NCI-H2196 treated with DMSO at 0.1 percent for 48 hours (cell line): ENCODE measurements at regions not wholly inside any gene's neighbourhood (a gene's known extent, or its start where the extent isn't known, plus 50 kb on each side); places are given as distances from the start of the nearest gene placed in this dataset.

Source experiments
- DNase-seq: peaks from one replicate; lab custom pipeline; 2025; ENCODE audit not compliant: unreplicated experiment; lab: John Stamatoyannopoulos, UW

DNA sequence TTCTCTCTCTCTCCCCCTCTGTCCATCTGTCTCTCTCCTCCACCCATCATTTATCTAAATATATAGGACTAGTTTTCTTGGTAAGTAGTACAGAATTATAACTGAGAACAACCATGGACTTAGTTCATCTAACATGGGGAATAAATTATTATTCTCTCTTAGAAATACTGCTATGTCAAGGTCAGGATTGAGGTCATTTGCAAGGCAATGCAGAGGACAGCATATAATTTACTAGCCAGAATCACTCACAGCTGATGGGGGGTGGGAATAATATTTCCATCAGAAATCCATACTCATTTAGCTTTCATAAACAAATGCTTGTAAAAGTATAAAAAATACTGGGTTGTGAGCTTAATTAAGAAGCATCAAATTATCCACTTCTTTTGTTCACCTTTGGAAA is 553.9 kb upstream of the POU3F2 start:
- DNase-seq: no peak

DNA sequence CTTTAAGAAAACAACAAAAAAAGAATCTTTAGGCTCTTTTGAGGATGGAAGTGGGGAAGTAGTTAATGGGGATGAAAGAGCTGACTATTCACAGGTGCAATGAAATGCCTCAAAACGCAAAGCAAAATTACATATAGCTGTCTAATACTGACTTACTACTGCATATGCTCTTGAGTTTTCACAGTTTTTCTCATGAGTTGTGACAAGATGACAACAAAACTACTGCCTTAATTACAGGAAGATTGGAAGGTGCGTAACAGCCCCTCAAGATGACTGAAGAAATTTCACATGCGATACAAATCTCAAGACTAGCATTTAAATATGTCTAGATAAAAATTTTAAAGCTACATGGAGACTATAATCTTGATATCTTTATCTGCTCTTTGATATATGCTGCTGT is 547.8 kb upstream of the POU3F2 start:
- no peak for DNase-seq

DNA sequence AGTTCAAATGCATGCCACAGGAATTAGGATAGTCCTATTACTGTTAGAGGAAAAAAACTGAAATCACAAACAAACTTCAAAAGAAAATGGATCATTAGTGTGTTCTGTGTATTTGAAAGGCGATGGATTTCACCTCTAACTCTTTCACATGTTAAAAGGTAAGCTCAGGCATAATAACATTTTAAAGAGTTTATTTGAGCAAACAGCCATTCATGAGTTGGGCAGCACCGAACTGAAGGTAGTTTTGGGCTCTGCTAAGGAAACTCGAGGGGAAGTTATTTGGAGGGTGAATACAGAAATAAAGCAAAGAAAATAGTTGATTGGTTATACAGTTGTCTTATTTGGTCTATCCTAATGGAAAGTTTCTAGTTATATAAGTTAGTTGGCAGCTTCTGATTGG is 546.5 kb upstream of the POU3F2 start:
- no peak for DNase-seq

DNA sequence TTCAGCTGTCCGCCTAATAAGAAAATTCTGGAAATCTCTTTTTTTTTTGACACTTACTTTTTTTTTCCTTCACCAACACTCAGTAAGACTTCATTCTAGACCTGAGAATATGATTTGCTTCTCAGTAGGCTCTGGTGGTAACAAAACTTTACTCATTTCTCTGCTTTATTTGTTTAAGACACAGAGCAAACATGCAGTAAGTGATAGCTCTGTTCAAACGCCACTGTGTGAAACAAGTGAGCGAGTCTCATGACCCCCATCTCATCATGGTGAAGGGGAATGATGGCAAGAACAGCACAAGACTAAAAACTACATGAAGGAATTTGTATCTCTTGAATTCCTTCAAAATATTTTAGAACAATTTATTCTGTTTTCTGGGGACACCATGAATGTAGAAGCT is 541.6 kb upstream of the POU3F2 start:
- no peak for DNase-seq

DNA sequence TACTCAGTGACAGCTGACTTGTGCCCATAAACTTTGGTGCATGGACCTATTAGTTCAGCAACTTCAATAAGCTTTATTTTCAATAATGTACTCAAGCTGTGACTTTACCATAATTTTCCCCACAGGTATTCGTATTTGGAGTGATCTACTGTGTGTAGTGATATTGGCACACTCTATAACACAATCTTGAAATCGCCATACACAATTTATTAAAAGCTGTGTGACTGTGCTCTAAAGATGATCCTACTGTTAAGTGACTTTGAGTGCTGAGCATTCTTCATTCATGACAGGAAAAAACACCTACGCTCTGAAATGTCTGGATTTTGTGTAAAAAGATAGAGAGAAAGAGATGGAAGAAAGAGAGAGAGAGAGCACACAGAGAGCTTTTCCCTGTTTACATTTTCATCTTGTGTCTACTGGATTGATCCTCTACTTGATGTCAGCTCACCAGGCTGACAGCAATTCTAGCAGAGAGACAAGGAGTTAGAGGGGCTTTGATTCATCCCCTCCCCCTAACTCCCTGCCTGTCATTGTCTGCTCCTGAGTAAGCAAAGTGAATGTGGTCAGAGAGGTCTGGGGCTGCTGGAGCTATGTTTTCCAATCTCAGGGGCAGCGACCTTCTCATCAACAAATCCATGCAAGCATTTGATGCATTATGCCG is 538.7 kb upstream of the POU3F2 start:
- DNase-seq: no peak

DNA sequence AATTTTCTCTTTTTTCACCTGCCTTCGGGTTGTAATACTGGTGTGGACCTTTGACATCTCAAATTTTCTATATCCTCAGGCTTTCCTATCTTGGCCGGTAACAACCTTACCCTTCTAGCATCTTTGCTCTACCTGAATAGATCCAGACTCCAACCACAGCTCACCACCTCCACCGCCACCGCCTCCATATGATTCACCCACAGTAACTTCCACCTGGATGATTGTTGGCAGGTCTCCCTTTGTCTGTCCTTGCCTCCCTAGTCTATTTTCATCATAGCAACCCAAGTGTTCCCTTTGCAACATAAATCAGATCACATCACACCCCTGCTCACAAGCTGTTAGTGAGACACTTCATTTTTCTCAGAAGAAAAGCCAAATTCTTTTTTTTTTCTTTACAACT is 525.8 kb upstream of the POU3F2 start:
- DNase-seq: no peak

DNA sequence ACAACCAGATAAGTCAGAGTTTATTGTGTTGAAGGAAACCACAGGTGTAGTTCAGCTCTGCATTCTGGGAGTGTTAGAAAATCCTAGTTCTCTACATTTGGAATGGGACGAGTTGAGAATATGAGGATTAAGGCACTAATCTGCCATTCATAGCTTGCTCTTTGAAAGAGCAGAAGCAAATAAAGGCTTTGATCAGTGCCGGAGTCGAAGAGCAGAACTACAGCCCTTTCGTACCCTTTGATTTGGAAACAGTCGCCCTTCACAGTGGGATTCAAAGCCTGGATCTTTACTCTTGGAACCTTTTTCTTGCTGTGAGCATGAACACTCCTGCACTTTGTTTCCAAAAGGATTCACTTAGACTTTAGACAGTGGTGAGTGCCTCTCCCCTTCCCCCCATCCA is 523.9 kb upstream of the POU3F2 start:
- no peak for DNase-seq

DNA sequence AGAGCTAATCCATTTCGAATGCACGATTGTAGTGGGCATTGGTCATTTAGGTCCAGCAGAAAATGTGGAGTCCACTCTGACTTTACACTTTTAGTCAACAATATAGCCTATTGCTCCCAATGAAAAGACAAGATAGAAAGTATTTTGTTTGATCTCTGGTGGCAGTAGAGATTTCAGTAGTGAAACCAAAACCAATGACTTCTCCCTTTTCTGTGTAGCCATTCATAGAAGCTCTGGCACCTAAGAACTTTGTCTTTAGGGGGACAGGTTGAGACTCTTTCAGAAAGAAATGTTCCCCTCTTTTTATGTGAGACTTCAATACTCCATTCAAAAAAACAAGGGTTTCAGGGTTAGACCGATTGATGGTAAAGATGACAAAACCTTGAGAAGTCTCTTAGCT is 510.8 kb upstream of the POU3F2 start:
- no peak for DNase-seq

DNA sequence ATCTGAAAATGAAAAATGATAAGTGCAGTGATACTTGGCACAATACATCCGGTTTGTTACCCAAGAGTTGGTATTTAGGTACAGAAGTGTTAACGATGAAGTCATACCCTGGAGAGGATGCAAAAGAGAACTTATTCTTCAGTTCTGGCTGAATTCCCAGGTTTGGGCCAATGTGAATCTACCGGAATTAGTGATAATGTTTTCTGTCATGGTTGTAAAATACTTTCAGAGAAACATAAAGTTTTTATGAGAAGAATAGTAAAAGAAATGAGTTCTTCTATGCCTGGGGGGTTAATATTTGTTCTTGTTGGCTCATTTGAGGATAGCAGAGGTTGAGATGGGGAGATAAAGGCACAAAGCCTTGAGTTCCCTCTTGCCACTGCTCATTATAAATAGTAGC is 509.9 kb upstream of the POU3F2 start:
- DNase-seq: no peak

DNA sequence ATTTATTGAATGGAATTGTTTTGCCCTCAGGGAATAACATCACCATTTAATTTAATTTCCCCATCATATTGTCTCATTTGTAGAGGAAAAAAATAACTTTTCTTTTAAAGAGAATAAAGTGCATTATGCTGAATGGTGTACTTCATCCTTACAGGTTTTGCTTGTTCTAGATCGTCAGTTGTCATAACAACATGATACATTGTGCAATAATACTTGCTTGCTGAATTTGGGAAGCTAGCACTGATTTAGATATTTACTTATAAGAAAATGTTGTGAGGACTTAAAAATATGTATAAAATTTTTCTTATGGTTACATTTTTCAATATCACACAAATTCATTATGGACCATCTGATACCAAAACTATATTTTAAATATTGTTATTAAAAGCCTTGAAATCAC is 509.0 kb upstream of the POU3F2 start:
- no peak for DNase-seq

DNA sequence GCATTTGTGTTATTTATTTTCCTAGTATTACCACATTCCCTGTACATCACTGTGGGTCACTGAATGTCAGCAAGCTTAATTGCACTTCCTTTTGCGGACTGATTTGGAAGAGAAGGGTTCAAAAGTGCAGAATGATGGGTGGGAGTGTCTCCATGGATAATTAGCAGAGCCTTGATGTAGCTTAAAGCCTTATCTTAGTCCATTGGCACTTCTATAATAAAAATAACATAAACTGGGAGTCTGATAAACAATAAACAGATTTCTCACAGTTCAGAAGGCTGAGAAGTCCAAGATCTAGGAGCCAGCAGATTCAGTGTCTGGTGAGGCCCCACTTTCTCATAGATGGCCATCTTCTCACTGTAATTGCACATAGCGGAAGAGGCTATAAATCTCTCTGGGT is 501.1 kb upstream of the POU3F2 start:
- DNase-seq: no peak

DNA sequence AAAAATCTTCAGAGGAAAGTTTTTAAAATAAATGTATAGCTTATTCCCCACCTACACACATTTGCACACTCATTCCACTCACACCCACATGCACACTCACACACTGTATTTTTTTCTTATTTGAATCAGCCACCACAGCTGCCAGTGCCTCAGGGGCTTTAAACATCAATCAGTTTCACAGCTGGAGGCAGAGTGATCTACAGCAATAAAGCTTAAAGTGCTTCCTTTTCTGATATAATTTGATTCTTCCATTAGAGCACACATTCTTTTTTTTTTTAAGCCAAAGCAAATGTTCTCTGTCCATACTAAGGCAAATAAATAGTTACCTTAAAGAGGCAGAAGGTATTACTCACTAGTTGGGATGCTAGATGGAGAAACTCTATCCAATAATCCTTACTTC is 498.8 kb upstream of the POU3F2 start:
- DNase-seq: no peak

DNA sequence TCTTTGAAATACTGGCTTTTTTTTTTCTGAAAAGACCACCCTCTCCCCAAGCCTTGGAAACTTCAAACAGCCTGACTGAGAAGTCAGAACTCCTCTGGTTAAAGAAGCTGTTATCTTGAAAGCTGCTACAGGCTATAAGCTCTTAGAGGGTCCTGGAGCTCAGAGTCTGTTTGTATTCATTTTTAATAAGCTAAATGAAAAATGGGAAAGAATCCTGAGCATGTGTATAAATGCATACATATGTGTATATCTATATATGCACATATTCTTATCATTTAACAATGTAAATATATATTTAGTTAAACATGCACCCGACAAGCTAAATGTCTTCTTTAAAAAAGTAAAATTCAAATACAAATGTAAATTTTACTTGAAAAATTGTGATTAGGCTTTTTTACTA is 494.9 kb upstream of the POU3F2 start:
- no peak for DNase-seq

DNA sequence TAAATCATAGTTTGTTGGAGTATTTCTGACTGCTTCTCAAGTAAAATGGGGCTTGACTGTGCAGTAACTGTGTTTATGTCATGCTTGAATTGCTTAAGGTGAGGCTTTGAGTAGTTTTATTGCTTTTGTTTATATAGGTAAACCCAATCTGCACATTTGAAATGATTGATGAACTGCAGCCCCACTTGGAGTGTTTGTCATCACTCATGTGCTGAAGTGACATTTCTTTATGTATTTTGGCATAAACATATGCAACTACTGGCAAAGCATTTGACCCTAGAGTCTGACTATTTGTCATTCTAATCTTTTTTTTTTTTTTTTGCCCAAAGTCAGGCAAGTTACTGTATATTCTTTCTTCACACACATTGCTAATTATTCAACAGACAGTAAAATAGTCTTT is 491.4 kb upstream of the POU3F2 start:
- DNase-seq: no peak

DNA sequence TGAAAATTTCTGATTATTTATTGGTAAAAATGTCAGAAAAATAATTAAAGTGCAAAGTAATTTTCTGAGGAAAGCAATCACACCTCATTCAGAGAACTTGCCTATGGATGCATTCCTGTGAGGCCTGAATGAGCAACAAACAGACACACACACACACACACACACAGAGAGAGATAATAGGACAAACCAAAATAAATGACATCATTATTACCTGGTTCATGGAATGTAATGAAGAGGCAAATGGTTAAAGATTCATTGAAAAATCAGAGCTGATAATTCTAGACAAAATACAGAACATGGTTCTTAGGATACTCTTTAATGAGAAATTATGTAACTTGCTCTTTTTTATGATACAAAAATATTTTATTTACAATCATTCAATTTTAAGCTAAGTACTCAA is 490.6 kb upstream of the POU3F2 start:
- DNase-seq: no peak

DNA sequence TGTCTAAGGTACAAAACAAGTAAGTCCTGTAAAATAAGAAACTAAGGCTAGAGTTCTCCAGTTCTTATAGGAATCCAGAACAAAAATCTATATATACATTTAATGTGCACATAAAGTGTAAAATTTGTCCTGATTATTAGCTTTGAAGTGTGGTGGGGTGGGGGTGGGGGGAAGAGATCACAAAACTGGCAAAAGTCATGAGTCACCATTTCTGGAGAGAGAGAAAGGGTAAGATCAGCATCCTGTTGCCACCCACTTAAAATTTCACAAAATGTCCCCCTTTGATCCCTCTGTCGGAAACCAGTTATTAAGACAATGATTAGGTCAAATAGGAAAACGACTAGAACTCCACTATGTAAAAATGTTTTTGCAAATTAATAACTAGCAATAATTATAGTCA is 482.0 kb upstream of the POU3F2 start:
- no peak for DNase-seq

DNA sequence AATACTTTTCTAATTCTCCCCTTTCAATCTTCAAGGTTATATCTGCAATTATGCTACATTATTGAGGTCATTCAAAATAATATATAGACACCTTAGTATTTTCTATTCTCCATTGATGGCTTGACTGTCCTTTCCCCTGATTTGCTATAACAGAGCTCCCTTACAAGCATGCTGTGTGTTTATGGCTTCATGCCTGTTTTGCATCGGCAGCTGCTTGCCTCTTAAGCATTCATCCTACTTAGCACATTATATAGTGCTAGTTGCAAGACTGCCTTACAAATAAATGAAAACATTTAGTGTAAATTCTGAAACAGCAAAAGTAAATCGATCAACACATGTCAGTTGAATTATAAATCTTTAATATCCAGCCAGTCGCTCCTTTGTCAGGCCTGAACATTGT is 476.2 kb upstream of the POU3F2 start:
- no peak for DNase-seq

DNA sequence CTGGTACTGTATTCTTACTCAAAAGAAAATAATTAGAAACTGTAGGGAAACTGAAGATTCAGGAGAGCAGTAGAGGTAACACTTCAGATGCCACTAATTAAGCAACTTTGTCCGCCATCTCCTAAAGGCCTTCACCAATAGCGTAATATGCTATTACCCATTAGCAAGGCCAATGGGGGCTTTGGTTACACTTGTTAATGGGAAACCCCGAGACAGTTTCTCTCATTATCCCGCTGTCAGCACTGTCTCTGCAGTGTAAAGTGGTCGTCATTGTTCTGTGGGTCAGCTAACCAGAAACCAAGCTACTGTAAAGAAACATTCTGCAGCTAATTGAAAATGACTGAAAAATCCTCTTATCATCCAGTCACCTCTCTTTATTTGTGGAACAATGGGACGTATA is 468.0 kb upstream of the POU3F2 start:
- DNase-seq: no peak

DNA sequence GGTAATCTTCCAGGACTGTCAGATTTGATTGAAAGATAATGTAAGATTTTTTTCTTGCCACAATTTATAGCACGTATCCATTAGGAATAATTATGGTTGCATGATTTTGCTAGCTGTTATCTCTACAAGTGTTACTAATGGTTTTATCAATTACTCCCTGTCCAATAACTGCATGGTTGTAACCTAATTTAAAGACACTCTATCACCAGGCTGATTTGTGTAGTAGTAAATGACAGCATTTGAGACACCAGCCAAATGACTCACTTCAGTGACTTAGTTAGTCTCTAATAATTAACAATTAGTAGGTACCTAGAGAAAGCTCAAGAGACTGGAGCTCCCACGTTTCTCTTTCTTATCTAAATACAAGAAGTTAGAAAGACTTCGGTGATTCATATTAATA is 453.8 kb upstream of the POU3F2 start:
- DNase-seq: no peak

DNA sequence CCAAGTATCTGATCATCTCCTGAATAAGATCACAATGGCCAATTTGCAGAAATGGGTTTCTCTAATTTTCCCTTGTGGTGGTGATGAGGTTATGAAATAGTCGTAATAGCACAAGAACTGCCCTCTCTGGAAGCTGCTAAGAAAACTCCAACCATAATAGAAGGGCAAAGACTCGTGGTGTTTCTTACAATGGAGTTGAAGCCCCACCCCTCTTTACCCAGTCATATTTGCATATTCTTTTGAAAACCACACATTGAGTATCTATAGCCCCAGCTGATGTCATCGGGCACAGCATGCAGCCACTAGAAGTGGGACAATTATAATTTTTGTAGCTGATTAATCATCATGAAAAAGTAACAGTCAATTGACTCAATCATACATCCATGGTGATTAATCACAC is 452.1 kb upstream of the POU3F2 start:
- DNase-seq: no peak

DNA sequence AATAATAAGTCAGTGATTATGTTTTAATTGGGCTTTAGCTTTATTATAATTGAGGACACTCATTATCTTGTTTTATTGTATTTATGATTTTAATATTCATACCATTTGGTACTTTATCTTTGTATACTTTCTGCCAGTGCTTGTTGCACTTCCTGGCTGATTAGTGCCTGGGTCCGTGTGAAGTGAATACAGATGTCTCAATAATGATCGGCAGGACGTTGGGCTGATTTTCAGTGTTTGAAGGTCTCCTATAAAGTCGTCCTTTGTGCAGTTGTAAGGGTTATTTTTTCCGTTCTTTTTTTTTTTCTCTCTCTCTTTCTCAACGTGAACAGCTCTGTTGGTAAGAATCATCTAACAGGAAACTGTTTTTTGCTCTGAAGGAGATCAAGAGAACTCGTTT is 450.0 kb upstream of the POU3F2 start:
- DNase-seq: no peak

DNA sequence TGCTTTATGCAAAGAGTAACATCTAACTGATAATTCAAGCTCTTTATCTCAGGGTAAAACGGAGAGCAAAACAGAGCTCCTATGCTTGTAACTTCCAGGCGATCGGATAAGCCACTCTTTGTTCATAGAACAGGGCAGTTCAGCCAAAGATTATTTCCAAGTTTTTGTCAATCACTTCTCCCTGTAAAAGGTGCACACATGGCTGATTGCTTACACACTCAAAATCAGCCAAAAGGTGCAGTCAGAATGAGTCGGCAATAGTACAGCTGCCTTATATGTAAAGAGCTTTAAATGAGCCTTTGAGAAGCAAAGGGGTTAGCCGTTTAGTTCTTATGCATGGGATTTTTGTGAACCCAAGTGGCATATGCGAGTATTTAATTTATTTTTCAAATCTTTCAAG is 449.6 kb upstream of the POU3F2 start:
- no peak for DNase-seq

DNA sequence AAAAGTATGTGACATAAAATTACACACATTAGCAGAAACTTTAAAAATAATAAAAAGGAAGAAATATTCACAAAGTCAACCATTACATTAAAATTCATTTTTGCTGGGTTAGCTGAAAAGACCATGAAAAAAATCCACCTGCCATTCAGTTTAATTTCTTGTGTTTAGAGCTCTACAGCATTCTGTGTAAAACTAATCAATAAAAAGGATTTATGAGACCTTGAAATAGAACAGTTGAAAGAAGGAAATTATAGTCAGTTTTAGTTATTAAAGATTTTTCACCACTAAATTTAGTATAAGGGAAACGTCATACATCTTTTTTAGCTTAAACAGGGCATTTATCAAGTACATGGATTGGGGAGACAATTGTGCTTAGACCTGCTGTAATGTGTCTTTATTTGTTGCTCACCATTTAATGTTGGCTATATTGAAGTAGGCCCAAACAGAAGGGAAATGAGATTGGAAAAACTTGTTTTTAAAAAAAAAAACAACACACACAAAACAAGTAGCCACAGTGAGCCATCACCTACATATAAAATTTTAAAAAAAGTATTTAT is 438.7 kb upstream of the POU3F2 start:
- no peak for DNase-seq

DNA sequence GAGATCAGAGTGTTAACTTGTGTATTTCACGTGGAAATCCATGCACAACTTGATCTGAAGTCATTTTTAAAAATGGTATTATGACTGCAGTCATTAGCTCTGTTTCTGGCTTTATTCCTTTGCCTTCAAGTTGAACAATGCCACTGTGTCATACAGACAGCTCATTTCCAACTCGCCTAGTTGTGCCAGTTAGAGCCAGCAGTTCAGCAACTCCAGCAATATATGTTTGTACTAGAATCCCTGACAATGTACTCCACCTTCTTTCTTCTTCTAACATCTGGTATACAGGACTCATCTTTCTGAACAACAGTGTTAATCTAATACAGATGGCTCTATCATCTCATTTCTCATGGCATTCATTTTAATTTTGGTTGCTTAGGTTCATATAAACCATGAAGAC is 418.3 kb upstream of the POU3F2 start:
- no peak for DNase-seq
